ENCODE measurements at regions not wholly inside any gene's neighbourhood (a gene's known extent, or its start where the extent isn't known, plus 50 kb on each side); places are given as distances from the start of the nearest gene placed in this dataset.

DNA sequence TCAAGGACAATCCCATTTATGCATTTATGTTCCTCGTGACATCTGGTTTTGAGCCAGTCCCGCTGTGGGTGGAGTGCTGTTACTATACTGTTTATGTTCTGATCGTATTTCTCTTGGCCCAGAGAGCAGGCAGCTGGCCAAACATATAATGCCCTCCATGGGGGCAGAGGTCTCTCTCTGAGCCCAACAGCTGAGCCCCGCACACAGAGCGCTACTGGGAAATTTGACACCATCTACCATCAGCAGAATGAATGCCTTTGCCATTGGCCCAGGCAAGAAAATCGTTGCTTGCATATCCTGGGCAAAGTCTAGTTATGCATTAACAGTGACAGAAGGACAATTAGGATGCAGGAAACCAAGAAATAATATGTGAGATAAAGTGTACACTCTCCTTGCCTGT, 126.8 kb upstream of the CACNA1A start (continued):
- TF ChIP-seq, protein P1, sequence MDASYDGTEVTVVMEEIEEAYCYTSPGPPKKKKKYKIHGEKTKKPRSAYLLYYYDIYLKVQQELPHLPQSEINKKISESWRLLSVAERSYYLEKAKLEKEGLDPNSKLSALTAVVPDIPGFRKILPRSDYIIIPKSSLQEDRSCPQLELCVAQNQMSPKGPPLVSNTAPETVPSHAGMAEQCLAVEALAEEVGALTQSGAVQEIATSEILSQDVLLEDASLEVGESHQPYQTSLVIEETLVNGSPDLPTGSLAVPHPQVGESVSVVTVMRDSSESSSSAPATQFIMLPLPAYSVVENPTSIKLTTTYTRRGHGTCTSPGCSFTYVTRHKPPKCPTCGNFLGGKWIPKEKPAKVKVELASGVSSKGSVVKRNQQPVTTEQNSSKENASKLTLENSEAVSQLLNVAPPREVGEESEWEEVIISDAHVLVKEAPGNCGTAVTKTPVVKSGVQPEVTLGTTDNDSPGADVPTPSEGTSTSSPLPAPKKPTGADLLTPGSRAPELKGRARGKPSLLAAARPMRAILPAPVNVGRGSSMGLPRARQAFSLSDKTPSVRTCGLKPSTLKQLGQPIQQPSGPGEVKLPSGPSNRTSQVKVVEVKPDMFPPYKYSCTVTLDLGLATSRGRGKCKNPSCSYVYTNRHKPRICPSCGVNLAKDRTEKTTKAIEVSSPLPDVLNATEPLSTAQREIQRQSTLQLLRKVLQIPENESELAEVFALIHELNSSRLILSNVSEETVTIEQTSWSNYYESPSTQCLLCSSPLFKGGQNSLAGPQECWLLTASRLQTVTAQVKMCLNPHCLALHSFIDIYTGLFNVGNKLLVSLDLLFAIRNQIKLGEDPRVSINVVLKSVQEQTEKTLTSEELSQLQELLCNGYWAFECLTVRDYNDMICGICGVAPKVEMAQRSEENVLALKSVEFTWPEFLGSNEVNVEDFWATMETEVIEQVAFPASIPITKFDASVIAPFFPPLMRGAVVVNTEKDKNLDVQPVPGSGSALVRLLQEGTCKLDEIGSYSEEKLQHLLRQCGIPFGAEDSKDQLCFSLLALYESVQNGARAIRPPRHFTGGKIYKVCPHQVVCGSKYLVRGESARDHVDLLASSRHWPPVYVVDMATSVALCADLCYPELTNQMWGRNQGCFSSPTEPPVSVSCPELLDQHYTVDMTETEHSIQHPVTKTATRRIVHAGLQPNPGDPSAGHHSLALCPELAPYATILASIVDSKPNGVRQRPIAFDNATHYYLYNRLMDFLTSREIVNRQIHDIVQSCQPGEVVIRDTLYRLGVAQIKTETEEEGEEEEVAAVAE (CRISPR knock-in tag; IDR thresholded peaks at IDR 0.05; ENCODE audit: borderline replicate concordance) = 0 out of 2 replicates have a peak, but pooled peaks have one; percentile 16
- peak; percentile 40 for TF ChIP-seq PHF5A (CRISPR knock-in tag; IDR thresholded peaks at IDR 0.05; ENCODE audit: low read depth, unreplicated experiment)
- TF ChIP-seq TARDBP (CRISPR knock-in tag; IDR thresholded peaks at IDR 0.05) = peak; percentile 42; the same call in 1 of the 2 replicates
- TF ChIP-seq ZNF510 (CRISPR knock-in tag; IDR thresholded peaks at IDR 0.05; ENCODE audit: low read depth) = no peak
- TF ChIP-seq PRDM10 (CRISPR knock-in tag; IDR thresholded peaks at IDR 0.05; ENCODE audit: low read depth) = 0 out of 2 replicates have a peak, but pooled peaks have one; percentile 17
- no peak for TF ChIP-seq CEBPG (CRISPR knock-in tag; IDR thresholded peaks at IDR 0.05)
- TF ChIP-seq SIX4 (CRISPR knock-in tag; IDR thresholded peaks at IDR 0.05) = peak; percentile 97
- 0 out of 2 replicates have a peak, but pooled peaks have one; percentile 20 for TF ChIP-seq HMG20B (CRISPR knock-in tag; conservative IDR thresholded peaks at IDR 0.05)
- peak; percentile 92; the same call in 1 of the 2 replicates for TF ChIP-seq ZNF331 (CRISPR knock-in tag; IDR thresholded peaks at IDR 0.05)
- peak; percentile 21; the same call in 1 of the 2 replicates for TF ChIP-seq FOXA3 (CRISPR knock-in tag; IDR thresholded peaks at IDR 0.05)
- TF ChIP-seq HNF4G (IDR thresholded peaks at IDR 0.05; ENCODE audit: borderline replicate concordance, low read depth, low read length) = peak; percentile 22; the same call in 1 of the 2 replicates
- no peak for TF ChIP-seq HNF4G (CRISPR knock-in tag; IDR thresholded peaks at IDR 0.05; ENCODE audit: borderline replicate concordance, low read depth)
- TF ChIP-seq RAD51 (IDR thresholded peaks at IDR 0.05; ENCODE audit: borderline replicate concordance) = no peak
- no peak for TF ChIP-seq SRY (CRISPR knock-in tag; IDR thresholded peaks at IDR 0.05)
- TF ChIP-seq ZBTB43 (CRISPR knock-in tag; conservative IDR thresholded peaks at IDR 0.05) = no peak
- no peak for TF ChIP-seq ZNF367 (CRISPR knock-in tag; IDR thresholded peaks at IDR 0.05; ENCODE audit: borderline replicate concordance)
- TF ChIP-seq, protein P2, sequence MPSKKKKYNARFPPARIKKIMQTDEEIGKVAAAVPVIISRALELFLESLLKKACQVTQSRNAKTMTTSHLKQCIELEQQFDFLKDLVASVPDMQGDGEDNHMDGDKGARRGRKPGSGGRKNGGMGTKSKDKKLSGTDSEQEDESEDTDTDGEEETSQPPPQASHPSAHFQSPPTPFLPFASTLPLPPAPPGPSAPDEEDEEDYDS (CRISPR knock-in tag; IDR thresholded peaks at IDR 0.05) = no peak
- TF ChIP-seq RBM22 (optimal IDR thresholded peaks at IDR 0.05; ENCODE audit: low read length) = no peak

All from HepG2 (cell line).